ENCODE measurements at regions not wholly inside any gene's neighbourhood (a gene's known extent, or its start where the extent isn't known, plus 50 kb on each side); places are given as distances from the start of the nearest gene placed in this dataset.
"Not testable (repeated sequence)": the region's sequence is repeated elsewhere in the genome, so short reads cannot be mapped to it uniquely, and the experiment has no call there.

- no peak for DNase-seq (ENCODE audit: low read depth in 2 of 2)
Measured at GRCh38 chr4:152193059-152193458, 342.8 kb downstream of the FBXW7 start.

- DNase-seq (ENCODE audit: low read depth in 2 of 2): no peak
Measured at GRCh38 chr4:152190907-152191306, 345.0 kb downstream of the FBXW7 start.

- DNase-seq (ENCODE audit: low read depth in 2 of 2): no peak
Measured at GRCh38 chr4:152189451-152190179, 346.3 kb downstream of the FBXW7 start.

- DNase-seq (ENCODE audit: low read depth in 2 of 2): no peak
Measured at GRCh38 chr4:152188801-152189200, 347.1 kb downstream of the FBXW7 start.

GRCh38 chr4:152187693-152188092, 348.2 kb downstream of the FBXW7 start:
- no peak for DNase-seq (ENCODE audit: low read depth in 2 of 2)

- DNase-seq (ENCODE audit: low read depth in 2 of 2): no peak
Measured at GRCh38 chr4:152185786-152186550, 349.9 kb downstream of the FBXW7 start.

GRCh38 chr4:152181150-152181549, 354.7 kb downstream of the FBXW7 start:
- no peak for DNase-seq (ENCODE audit: low read depth in 2 of 2)

GRCh38 chr4:152180369-152180768, 355.5 kb downstream of the FBXW7 start:
- no peak for DNase-seq (ENCODE audit: low read depth in 2 of 2)

- DNase-seq (ENCODE audit: low read depth in 2 of 2): not testable (repeated sequence)
Measured at GRCh38 chr4:152177538-152177937, 358.4 kb downstream of the FBXW7 start.

- DNase-seq (ENCODE audit: low read depth in 2 of 2): no peak
Measured at GRCh38 chr4:152176627-152177214, 359.2 kb downstream of the FBXW7 start.

GRCh38 chr4:152175586-152175985, 360.3 kb downstream of the FBXW7 start:
- DNase-seq (ENCODE audit: low read depth in 2 of 2): no peak

GRCh38 chr4:152172146-152172545, 363.7 kb downstream of the FBXW7 start:
- DNase-seq (ENCODE audit: low read depth in 2 of 2): no peak

GRCh38 chr4:152171556-152171955, 364.3 kb downstream of the FBXW7 start:
- no peak for DNase-seq (ENCODE audit: low read depth in 2 of 2)

- DNase-seq (ENCODE audit: low read depth in 2 of 2): no peak
Measured at GRCh38 chr4:152169683-152170082, 366.2 kb downstream of the FBXW7 start.

GRCh38 chr4:152168987-152169616, 366.8 kb downstream of the FBXW7 start:
- DNase-seq (ENCODE audit: low read depth in 2 of 2): no peak

GRCh38 chr4:152166567-152166966, 369.3 kb downstream of the FBXW7 start:
- no peak for DNase-seq (ENCODE audit: low read depth in 2 of 2)

- no peak for DNase-seq (ENCODE audit: low read depth in 2 of 2)
Measured at GRCh38 chr4:152165846-152166245, 370.0 kb downstream of the FBXW7 start.

GRCh38 chr4:152165146-152165545, 370.7 kb downstream of the FBXW7 start:
- DNase-seq (ENCODE audit: low read depth in 2 of 2): no peak

- no peak for DNase-seq (ENCODE audit: low read depth in 2 of 2)
Measured at GRCh38 chr4:152164561-152164960, 371.3 kb downstream of the FBXW7 start.

GRCh38 chr4:152162331-152162697, 373.6 kb downstream of the FBXW7 start:
- DNase-seq (ENCODE audit: low read depth in 2 of 2): no peak

- DNase-seq (ENCODE audit: low read depth in 2 of 2): no peak
Measured at GRCh38 chr4:152161676-152162330, 374.1 kb downstream of the FBXW7 start.

- no peak for DNase-seq (ENCODE audit: low read depth in 2 of 2)
Measured at GRCh38 chr4:152160225-152160800, 375.6 kb downstream of the FBXW7 start.
